Amygdala (tissue), 56 donors: ENCODE measurements at regions not wholly inside any gene's neighbourhood (a gene's known extent, or its start where the extent isn't known, plus 50 kb on each side); places are given as distances from the start of the nearest gene placed in this dataset.

Experiments used
- DNase-seq, 56 donors: peaks; one replicate each; lab custom pipeline; 2025; lab: John Stamatoyannopoulos, UW

GRCh38 chr11:70619591-70619990 is 221.3 kb downstream of the CTTN start:
- DNase-seq = no peak

- no peak for DNase-seq
Measured at GRCh38 chr11:70620510-70621184, 222.3 kb downstream of the CTTN start.

- no peak for DNase-seq
Measured at GRCh38 chr11:70621241-70621640, 222.9 kb downstream of the CTTN start.

GRCh38 chr11:70622091-70622490 is 223.8 kb downstream of the CTTN start:
- DNase-seq = no peak

GRCh38 chr11:70623906-70624597 is 225.7 kb downstream of the CTTN start:
- DNase-seq = no peak

GRCh38 chr11:70624598-70624993 is 226.3 kb downstream of the CTTN start:
- no peak for DNase-seq

- DNase-seq = no peak
Measured at GRCh38 chr11:70625051-70625450, 226.7 kb downstream of the CTTN start.

GRCh38 chr11:70625582-70626518 is 227.5 kb downstream of the CTTN start:
- DNase-seq = peak in 40 of 56 donors; percentile 12 to 74 (median 45)

GRCh38 chr11:70627219-70627618 is 228.9 kb downstream of the CTTN start:
- DNase-seq = no peak

GRCh38 chr11:70628176-70628854 is 230.0 kb downstream of the CTTN start:
- DNase-seq = peak in 3 of 56 donors; percentile 48 to 52 (median 51)

GRCh38 chr11:70628855-70629844 is 230.8 kb downstream of the CTTN start:
- peak in 33 of 56 donors; percentile 8 to 83 (median 43) for DNase-seq

- DNase-seq = no peak
Measured at GRCh38 chr11:70630068-70630467, 231.7 kb downstream of the CTTN start.

- DNase-seq = peak in 3 of 56 donors; percentile 5 to 58 (median 18)
Measured at GRCh38 chr11:70630816-70631623, 232.7 kb downstream of the CTTN start.

GRCh38 chr11:70631624-70632047 is 233.3 kb downstream of the CTTN start:
- DNase-seq = peak in 1 of 56 donors; percentile 38

- no peak for DNase-seq
Measured at GRCh38 chr11:70633610-70634009, 235.3 kb downstream of the CTTN start.

- DNase-seq = no peak
Measured at GRCh38 chr11:70636659-70637058, 238.3 kb downstream of the CTTN start.

GRCh38 chr11:70637186-70637800 is 239.0 kb downstream of the CTTN start:
- no peak for DNase-seq
